PC-3 (cell line): ENCODE measurements at regions not wholly inside any gene's neighbourhood (a gene's known extent, or its start where the extent isn't known, plus 50 kb on each side); places are given as distances from the start of the nearest gene placed in this dataset.
"Not testable (repeated sequence)": the region's sequence is repeated elsewhere in the genome, so short reads cannot be mapped to it uniquely, and the experiment has no call there.

ENCODE experiments used
- CTCF ChIP-seq: fragments of 300-600 bp; sonication (generic); conservative IDR thresholded peaks from 2 replicates; pipeline ENCODE4 v1.5.1; 2017; ENCODE audit warnings: antibody characterized with exemption, low read depth, mild to moderate bottlenecking, low read length
- EZH2phosphoT487 ChIP-seq: fragments of 300-600 bp; sonication (generic); IDR thresholded peaks from 2 replicates; pipeline ENCODE4 v1.6.1; 2018; ENCODE audit warnings: mild to moderate bottlenecking, antibody characterized with exemption, low read length, borderline replicate concordance

- TF ChIP-seq CTCF, EZH2phosphoT487: not testable (repeated sequence)
These were observed 161.0 kb downstream of the SYT15 start for GRCh38 chr10:46739919-46740318.
